CD4-positive, alpha-beta T cell (primary cell): ENCODE measurements at regions not wholly inside any gene's neighbourhood (a gene's known extent, or its start where the extent isn't known, plus 50 kb on each side); places are given as distances from the start of the nearest gene placed in this dataset.

ENCODE experiments used
- ATAC-seq: fragments of 200-7000 bp; cut with Tn5 transposase; one replicate; pipeline ENCODE4 v1.10.0; 2022; ENCODE audit warnings: mild to moderate bottlenecking; ENCODE audit not compliant: poor library complexity
- CTCF ChIA-PET: fragments of 350-600 bp; sonication (Branson Sonifier 250); formaldehyde crosslinking; loops from one replicate; lab custom pipeline; 2021; ENCODE audit warnings: antibody characterized with exemption, inconsistent platforms; lab: Charles Lee
- POLR2A ChIA-PET: fragments of 350-600 bp; sonication (Branson Sonifier 250); formaldehyde crosslinking; loops from one replicate; lab custom pipeline; 2021; ENCODE audit warnings: antibody characterized with exemption, inconsistent platforms; lab: Charles Lee
- DNase-seq, 14 experiments: peaks; one replicate each; pipeline ENCODE4 v3.0.0-alpha.2; 2013 to 2020; ENCODE audit warnings: mixed read lengths in 2 of 14
- H3K27ac ChIP-seq, 2 donors: one replicate each; pipeline versions ENCODE4 v1.5.1 to v1.7.0; 2013; ENCODE audit warnings: low read length in 2 of 2, low read depth in 1 of 2, mild to moderate bottlenecking in 1 of 2
- H3K27me3 ChIP-seq, 2 experiments: 1 replicate in 1 of 2; 2 replicates in 1 of 2; pipeline versions ENCODE4 v1.6.1 to v1.7.0; 2013; ENCODE audit warnings: low read length in 2 of 2, control low read depth in 1 of 2, mild to moderate bottlenecking in 1 of 2, moderate library complexity in 1 of 2; ENCODE audit not compliant: insufficient read depth in 2 of 2, control insufficient read depth in 1 of 2
- H3K36me3 ChIP-seq: one replicate; pipeline ENCODE4 v1.6.1; 2013; ENCODE audit warnings: low read length, control low read depth; ENCODE audit not compliant: insufficient read depth
- H3K4me1 ChIP-seq: one replicate; pipeline ENCODE4 v1.6.1; 2013; ENCODE audit warnings: low read length, control low read depth; ENCODE audit not compliant: insufficient read depth
- H3K4me3 ChIP-seq: one replicate; pipeline ENCODE4 v1.5.1; 2013; ENCODE audit warnings: mild to moderate bottlenecking, low read length, moderate library complexity
- H3K9me3 ChIP-seq, 2 experiments: 1 replicate in 1 of 2; 2 replicates in 1 of 2; pipeline versions ENCODE4 v1.6.1 to v1.7.0; 2013; ENCODE audit warnings: low read length in 2 of 2, mild to moderate bottlenecking in 2 of 2, control low read depth in 1 of 2, moderate library complexity in 1 of 2; ENCODE audit not compliant: control insufficient read depth in 1 of 2, insufficient read depth in 1 of 2
- H3K27ac Mint-ChIP-seq: one replicate; pipeline ENCODE4 v1.8.0; 2020; ENCODE audit warnings: mixed read lengths
- H3K27me3 Mint-ChIP-seq: one replicate; pipeline ENCODE4 v1.8.0; 2021; ENCODE audit warnings: mixed read lengths
- H3K36me3 Mint-ChIP-seq: one replicate; pipeline ENCODE4 v1.8.0; 2021; ENCODE audit warnings: low read depth, mixed read lengths
- H3K4me1 Mint-ChIP-seq: one replicate; pipeline ENCODE4 v1.8.0; 2021; ENCODE audit warnings: low read depth, mixed read lengths
- H3K4me3 Mint-ChIP-seq: one replicate; pipeline ENCODE4 v1.8.0; 2020; ENCODE audit warnings: mild to moderate bottlenecking, mixed read lengths
- H3K9me3 Mint-ChIP-seq: one replicate; pipeline ENCODE4 v1.8.0; 2020; ENCODE audit warnings: mixed read lengths
- intact Hi-C, 2 experiments: fragments of 100-400 bp; cut with DNase I in 1 of 2; cut with micrococcal nuclease in 1 of 2; formaldehyde crosslinking; loops; one replicate each; pipeline versions ENCODE4 v1.15.1 to v1.9.0; 2023 to 2025; cut with DNase I, micrococcal nuclease
- TF ChIP-seq, protein P1 (sequence below): fragments of 200-600 bp; IDR thresholded peaks from one replicate; pipeline ENCODE4 v1.8.0; 2022; ENCODE audit warnings: antibody characterized with exemption, mild to moderate bottlenecking

DNA sequence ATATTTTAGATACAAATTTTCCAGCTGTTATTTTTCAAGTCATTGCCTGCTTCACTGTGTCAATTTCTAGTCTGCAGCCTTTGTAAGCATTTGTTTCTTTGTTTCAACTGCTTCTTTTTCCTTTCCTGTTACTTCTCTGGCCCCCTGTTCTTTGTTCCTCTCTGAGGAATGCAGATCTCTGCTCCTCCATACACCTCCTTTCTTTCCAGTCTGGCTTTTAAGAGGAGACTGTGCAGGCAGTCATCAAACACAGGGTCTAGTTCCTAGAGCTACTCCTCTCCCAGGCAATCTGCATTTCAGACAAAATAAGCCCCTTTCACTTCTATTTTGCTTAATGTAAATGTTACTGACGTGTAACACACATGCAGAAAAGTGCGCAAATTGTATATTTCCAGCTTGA, 502.9 kb downstream of the PDCD6IP start:
- DNase-seq, result no peak

DNA sequence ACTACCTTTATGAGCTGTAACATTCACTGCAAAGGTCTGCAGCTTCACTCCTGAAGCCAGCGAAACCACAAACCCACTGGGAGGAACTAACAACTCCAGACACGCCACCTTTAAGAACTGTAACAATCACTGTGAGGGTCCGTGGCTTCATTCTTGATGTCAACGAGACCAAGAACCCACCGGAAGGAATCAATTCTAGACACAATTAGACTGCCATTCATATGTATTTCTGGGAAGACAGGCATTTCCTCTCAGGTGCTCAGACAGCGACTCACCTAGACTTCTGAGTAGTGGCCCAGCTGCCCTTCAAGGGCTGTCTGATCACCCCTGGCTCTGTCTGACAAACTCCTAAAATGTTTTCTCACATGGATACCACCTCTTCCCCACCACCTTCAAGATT, 506.8 kb downstream of the PDCD6IP start:
- H3K4me3 Mint-ChIP-seq, result no peak overlapping the region
- ChIA-PET CTCF (no interaction called here), POLR2A (no interaction called here)
- Histone ChIP-seq H3K36me3 (no peaks in the 10 kb centered on the region), H3K27ac (no peak overlapping the region), H3K4me3 (no peak overlapping the region), H3K4me1 (no peaks in the 10 kb centered on the region), H3K27me3 (no peaks in the 10 kb centered on the region), H3K9me3 (no peaks in the 10 kb centered on the region)
- H3K27ac Mint-ChIP-seq, result no peak overlapping the region
- intact Hi-C loops, result no loop called here
- H3K4me1 Mint-ChIP-seq, result no peaks in the 10 kb centered on the region
- ATAC-seq, result no peak
- peaks cover 2% of the 10 kb centered on the region for H3K9me3 Mint-ChIP-seq
- no peaks in the 10 kb centered on the region for H3K36me3 Mint-ChIP-seq
- TF ChIP-seq, protein P1, sequence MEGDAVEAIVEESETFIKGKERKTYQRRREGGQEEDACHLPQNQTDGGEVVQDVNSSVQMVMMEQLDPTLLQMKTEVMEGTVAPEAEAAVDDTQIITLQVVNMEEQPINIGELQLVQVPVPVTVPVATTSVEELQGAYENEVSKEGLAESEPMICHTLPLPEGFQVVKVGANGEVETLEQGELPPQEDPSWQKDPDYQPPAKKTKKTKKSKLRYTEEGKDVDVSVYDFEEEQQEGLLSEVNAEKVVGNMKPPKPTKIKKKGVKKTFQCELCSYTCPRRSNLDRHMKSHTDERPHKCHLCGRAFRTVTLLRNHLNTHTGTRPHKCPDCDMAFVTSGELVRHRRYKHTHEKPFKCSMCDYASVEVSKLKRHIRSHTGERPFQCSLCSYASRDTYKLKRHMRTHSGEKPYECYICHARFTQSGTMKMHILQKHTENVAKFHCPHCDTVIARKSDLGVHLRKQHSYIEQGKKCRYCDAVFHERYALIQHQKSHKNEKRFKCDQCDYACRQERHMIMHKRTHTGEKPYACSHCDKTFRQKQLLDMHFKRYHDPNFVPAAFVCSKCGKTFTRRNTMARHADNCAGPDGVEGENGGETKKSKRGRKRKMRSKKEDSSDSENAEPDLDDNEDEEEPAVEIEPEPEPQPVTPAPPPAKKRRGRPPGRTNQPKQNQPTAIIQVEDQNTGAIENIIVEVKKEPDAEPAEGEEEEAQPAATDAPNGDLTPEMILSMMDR, result no peak
- DNase-seq, result no peak
- peaks cover 5% of the 10 kb centered on the region for H3K27me3 Mint-ChIP-seq

More for the DNA sequence above, 502.9 kb downstream of the PDCD6IP start:
- Histone ChIP-seq H3K4me3 (no peak overlapping the region), H3K27ac (no peak overlapping the region), H3K36me3 (no peaks in the 10 kb centered on the region), H3K4me1 (no peaks in the 10 kb centered on the region), H3K9me3 (no peaks in the 10 kb centered on the region), H3K27me3 (no peaks in the 10 kb centered on the region)
- ChIA-PET POLR2A (no interaction called here), CTCF (no interaction called here)
- no peaks in the 10 kb centered on the region for H3K9me3 Mint-ChIP-seq
- H3K36me3 Mint-ChIP-seq, result no peaks in the 10 kb centered on the region
- no peak overlapping the region for H3K4me3 Mint-ChIP-seq
- TF ChIP-seq, protein P1, result no peak
- ATAC-seq, result no peak
- intact Hi-C loops, result no loop called here
- H3K4me1 Mint-ChIP-seq, result no peaks in the 10 kb centered on the region
- H3K27ac Mint-ChIP-seq, result no peak overlapping the region
- H3K27me3 Mint-ChIP-seq, result no peaks in the 10 kb centered on the region

DNA sequence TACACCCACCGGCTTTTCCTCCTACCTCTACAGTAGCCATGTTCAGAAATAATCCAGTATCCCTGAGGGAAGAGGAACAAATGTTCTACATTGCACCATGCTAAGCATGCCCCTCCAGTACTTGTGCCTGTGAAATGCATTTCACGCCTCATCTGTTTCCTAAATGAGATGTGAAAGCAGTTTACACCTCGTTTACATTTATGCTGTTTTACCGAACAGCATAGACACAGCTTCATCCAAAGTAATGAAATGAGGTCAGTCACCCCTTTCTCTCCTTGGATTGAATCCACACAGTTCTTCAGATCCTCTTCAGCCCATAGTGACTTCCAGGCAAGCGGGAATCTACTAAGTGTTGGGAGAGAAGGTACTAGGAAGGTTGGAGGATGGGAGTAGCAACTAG, 514.3 kb downstream of the PDCD6IP start:
- Histone ChIP-seq H3K27me3 (no peaks in the 10 kb centered on the region), H3K4me3 (no peak overlapping the region), H3K27ac (no peak overlapping the region), H3K36me3 (no peaks in the 10 kb centered on the region), H3K4me1 (no peaks in the 10 kb centered on the region), H3K9me3 (no peaks in the 10 kb centered on the region)
- no peaks in the 10 kb centered on the region for H3K4me1 Mint-ChIP-seq
- POLR2A ChIA-PET, result no interaction called here
- no peak overlapping the region for H3K4me3 Mint-ChIP-seq
- ATAC-seq, result no peak
- no peaks in the 10 kb centered on the region for H3K36me3 Mint-ChIP-seq
- DNase-seq, result no peak
- no peak overlapping the region for H3K27ac Mint-ChIP-seq
- no peaks in the 10 kb centered on the region for H3K9me3 Mint-ChIP-seq
- intact Hi-C loops, result no loop called here
- CTCF ChIA-PET, result no interaction called here
- no peaks in the 10 kb centered on the region for H3K27me3 Mint-ChIP-seq
- TF ChIP-seq, protein P1, result no peak
